Smooth muscle cell (in vitro differentiated cells): ENCODE measurements at regions not wholly inside any gene's neighbourhood (a gene's known extent, or its start where the extent isn't known, plus 50 kb on each side); places are given as distances from the start of the nearest gene placed in this dataset.

Experiments used
- DNase-seq: peaks from one replicate; lab custom pipeline; 2025; ENCODE audit not compliant: unreplicated experiment; lab: John Stamatoyannopoulos, UW
- H2AFZ ChIP-seq: fragments of 200-600 bp; sonication (generic); 2 replicates; pipeline ENCODE4 v1.6.0; 2016; ENCODE audit warnings: antibody characterized with exemption, low read depth, mild to moderate bottlenecking
- H3F3A ChIP-seq: fragments of 200-600 bp; sonication (generic); 2 replicates; pipeline ENCODE4 v1.6.0; 2017; ENCODE audit warnings: antibody characterized with exemption, low read depth
- H3K27ac ChIP-seq: fragments of 200-600 bp; sonication (generic); 2 replicates; pipeline ENCODE4 v1.5.1; 2016; ENCODE audit warnings: low read depth, mild to moderate bottlenecking
- H3K27me3 ChIP-seq: fragments of 200-600 bp; sonication (generic); 2 replicates; pipeline ENCODE4 v1.6.1; 2016; ENCODE audit warnings: low read depth, mild to moderate bottlenecking
- H3K36me3 ChIP-seq: fragments of 200-600 bp; sonication (generic); 2 replicates; pipeline ENCODE4 v1.5.1; 2016; ENCODE audit warnings: low read depth
- H3K4me1 ChIP-seq: fragments of 200-600 bp; sonication (generic); 2 replicates; pipeline ENCODE4 v1.5.1; 2016; ENCODE audit warnings: low read depth
- H3K4me2 ChIP-seq: fragments of 200-600 bp; sonication (generic); 2 replicates; pipeline ENCODE4 v1.6.0; 2016; ENCODE audit warnings: mild to moderate bottlenecking
- H3K4me3 ChIP-seq: fragments of 200-600 bp; sonication (generic); 2 replicates; pipeline ENCODE4 v1.5.1; 2016; ENCODE audit warnings: mild to moderate bottlenecking
- H3K79me2 ChIP-seq: fragments of 200-600 bp; sonication (generic); 2 replicates; pipeline ENCODE4 v1.6.0; 2016; ENCODE audit warnings: low read depth, mild to moderate bottlenecking
- H3K9ac ChIP-seq: fragments of 200-600 bp; sonication (generic); 2 replicates; pipeline ENCODE4 v1.6.0; 2016; ENCODE audit warnings: low read depth
- H3K9me3 ChIP-seq: fragments of 200-600 bp; sonication (generic); replicated peaks from 2 replicates; pipeline ENCODE4 v1.5.1; 2016; ENCODE audit warnings: low read depth
- H4K20me1 ChIP-seq: fragments of 200-600 bp; sonication (generic); 2 replicates; pipeline ENCODE4 v1.6.0; 2016; ENCODE audit warnings: low read depth
- CTCF ChIP-seq: fragments of 200-600 bp; sonication (generic); IDR thresholded peaks from 2 replicates; pipeline ENCODE4 v1.5.1; 2017; ENCODE audit warnings: borderline replicate concordance, mild to moderate bottlenecking, antibody characterized with exemption; ENCODE audit not compliant: insufficient read depth, poor library complexity, severe bottlenecking
- WGBS: methylation state at CpG from one replicate; pipeline ENCODE4 v1.1.7; 2016; ENCODE audit warnings: low lambda C conversion rate; 5-methylcytosine and 5-hydroxymethylcytosine counted together

GRCh38 chr10:109089779-109090178, 833.5 kb downstream of the XPNPEP1 start:
- Histone ChIP-seq H3K79me2 (no peaks in the 10 kb centered on the region), H4K20me1 (no peaks in the 10 kb centered on the region), H3K4me1 (no peaks in the 10 kb centered on the region), H3K27ac (no peak overlapping the region), H2AFZ (no peak overlapping the region), H3K4me2 (no peak overlapping the region), H3K4me3 (no peak overlapping the region), H3K36me3 (no peaks in the 10 kb centered on the region), H3F3A (no peaks in the 10 kb centered on the region), H3K9me3 (no peaks in the 10 kb centered on the region), H3K27me3 (no peaks in the 10 kb centered on the region), H3K9ac (no peak overlapping the region)
- 73% methylated on average over 3 of the region's 3 CpGs for WGBS
- no peak for DNase-seq
- TF ChIP-seq CTCF = no peak

DNA sequence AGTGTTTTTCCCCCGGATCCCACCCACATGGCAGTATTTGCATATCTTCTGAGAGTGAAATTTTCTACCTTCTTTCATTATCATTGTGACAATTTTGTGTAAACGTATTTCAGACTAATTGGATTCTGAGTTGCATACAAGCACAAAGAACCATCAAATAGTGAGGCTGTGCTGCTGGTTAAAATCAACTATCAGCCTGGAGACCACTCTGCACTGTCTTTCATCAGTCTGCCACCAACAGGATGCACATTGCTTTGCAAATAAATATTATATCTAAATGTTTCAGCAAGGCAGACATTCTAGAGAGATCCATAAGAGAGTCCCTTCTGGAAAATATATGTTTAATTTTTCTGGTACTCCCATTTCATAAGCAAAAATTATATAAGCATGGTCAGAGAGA, 851.8 kb downstream of the XPNPEP1 start:
- Histone ChIP-seq H3K4me1 (no peaks in the 10 kb centered on the region), H3K9ac (no peak overlapping the region), H3K4me3 (no peak overlapping the region), H3K27me3 (no peaks in the 10 kb centered on the region), H3K27ac (no peak overlapping the region), H4K20me1 (no peaks in the 10 kb centered on the region), H3K79me2 (no peaks in the 10 kb centered on the region), H3K9me3 (no peaks in the 10 kb centered on the region), H3K36me3 (no peaks in the 10 kb centered on the region), H3F3A (no peaks in the 10 kb centered on the region), H3K4me2 (no peak overlapping the region), H2AFZ (no peak overlapping the region)
- 57% methylated on average over 2 of the region's 2 CpGs for WGBS
- DNase-seq = no peak
- TF ChIP-seq CTCF = no peak

GRCh38 chr10:109070492-109070891, 852.8 kb downstream of the XPNPEP1 start:
- TF ChIP-seq CTCF = no peak
- H3K27ac ChIP-seq = no peak overlapping the region
- H3K79me2 ChIP-seq = no peaks in the 10 kb centered on the region
- H3K4me1 ChIP-seq = no peaks in the 10 kb centered on the region
- H4K20me1 ChIP-seq = no peaks in the 10 kb centered on the region
- H3F3A ChIP-seq = no peaks in the 10 kb centered on the region
- H3K9ac ChIP-seq = no peak overlapping the region
- no peaks in the 10 kb centered on the region for H3K9me3 ChIP-seq
- no peak for DNase-seq
- H3K27me3 ChIP-seq = no peaks in the 10 kb centered on the region
- no peak overlapping the region for H3K4me2 ChIP-seq
- no peak overlapping the region for H3K4me3 ChIP-seq
- no peak overlapping the region for H2AFZ ChIP-seq
- H3K36me3 ChIP-seq = no peaks in the 10 kb centered on the region

DNA sequence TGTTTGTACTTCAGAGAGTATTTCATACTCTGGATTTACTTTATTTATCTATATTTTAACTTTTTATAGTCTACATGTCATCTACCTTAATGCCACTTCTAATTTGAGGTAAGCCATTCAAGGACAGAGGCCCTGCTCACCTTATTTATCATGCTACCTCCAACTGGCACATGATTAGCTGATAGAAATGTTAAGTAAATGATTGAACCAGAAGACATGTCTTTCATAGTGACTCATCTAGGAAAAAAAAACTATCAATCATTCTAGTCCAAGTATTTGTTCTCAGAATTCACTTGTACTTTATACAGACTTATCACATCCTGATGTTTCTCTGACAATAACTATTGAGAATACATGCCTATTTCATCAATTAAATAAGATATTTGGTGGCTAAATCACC, 856.3 kb downstream of the XPNPEP1 start:
- no peak overlapping the region for H3K4me2 ChIP-seq
- H3K27ac ChIP-seq = no peak overlapping the region
- no peaks in the 10 kb centered on the region for H3K27me3 ChIP-seq
- H3K36me3 ChIP-seq = no peaks in the 10 kb centered on the region
- H3K4me1 ChIP-seq = no peaks in the 10 kb centered on the region
- TF ChIP-seq CTCF = no peak
- no peak overlapping the region for H2AFZ ChIP-seq
- no peaks in the 10 kb centered on the region for H3K9me3 ChIP-seq
- H3F3A ChIP-seq = no peaks in the 10 kb centered on the region
- no peak overlapping the region for H3K4me3 ChIP-seq
- H3K9ac ChIP-seq = no peak overlapping the region
- no peak for DNase-seq
- no peaks in the 10 kb centered on the region for H4K20me1 ChIP-seq
- no peaks in the 10 kb centered on the region for H3K79me2 ChIP-seq
